ENCODE measurements at regions not wholly inside any gene's neighbourhood (a gene's known extent, or its start where the extent isn't known, plus 50 kb on each side); places are given as distances from the start of the nearest gene placed in this dataset.

- intact Hi-C loops (cut with DNase I; ENCODE audit: low total_unique reads), result no loop called here
- WGBS, 2 donors (ENCODE audit: low coverage in 1 of 2), result 75 to 79% methylated on average over 1 to 2 of the region's 2 CpGs
- H3K27me3 ChIP-seq, result no peaks in the 10 kb centered on the region
- H3K27ac ChIP-seq, result no peak overlapping the region
- no peaks in the 10 kb centered on the region for H3K36me3 ChIP-seq
- DNase-seq, result no peak
- no peak overlapping the region for H3K4me3 ChIP-seq
- TF ChIP-seq CTCF (IDR thresholded peaks at IDR 0.05) (no peak), POLR2A (IDR thresholded peaks at IDR 0.05) (no peak), EP300 (IDR thresholded peaks at IDR 0.05; ENCODE audit: low read depth) (no peak), POLR2AphosphoS5 (IDR thresholded peaks at IDR 0.05) (no peak)
- no peaks in the 10 kb centered on the region for H3K4me1 ChIP-seq
- no peaks in the 10 kb centered on the region for H3K9me3 ChIP-seq
- in situ Hi-C loops (cut with MboI; ENCODE audit: low pct_ligation_motif_present in 1 of 4, low pct_unique_long_range_greater_than_20kb in 1 of 4, low sequenced_read_pairs in 3 of 4), result no loop called here
Measured at GRCh38 chr14:85112762-85113161, 417.2 kb upstream of the FLRT2 start.

- Histone ChIP-seq H3K4me3 (no peak overlapping the region), H3K36me3 (no peaks in the 10 kb centered on the region), H3K9me3 (no peaks in the 10 kb centered on the region), H3K27me3 (no peaks in the 10 kb centered on the region), H3K4me1 (no peaks in the 10 kb centered on the region), H3K27ac (no peak overlapping the region)
- intact Hi-C loops (cut with DNase I; ENCODE audit: low total_unique reads) (no loop called here), in situ Hi-C loops (cut with MboI; ENCODE audit: low pct_ligation_motif_present in 1 of 4, low pct_unique_long_range_greater_than_20kb in 1 of 4, low sequenced_read_pairs in 3 of 4) (no loop called here)
- DNase-seq, result no peak
- TF ChIP-seq POLR2A (IDR thresholded peaks at IDR 0.05) (no peak), CTCF (IDR thresholded peaks at IDR 0.05) (no peak), POLR2AphosphoS5 (IDR thresholded peaks at IDR 0.05) (no peak), EP300 (IDR thresholded peaks at IDR 0.05; ENCODE audit: low read depth) (no peak)
- 18% methylated on average over 1 of the region's 1 CpG; no CpG with 5 or more reads in 1 of the 2 donors for WGBS, 2 donors (ENCODE audit: low coverage in 1 of 2)
Measured at GRCh38 chr14:85115921-85116320, 414.0 kb upstream of the FLRT2 start.

- Histone ChIP-seq H3K36me3 (no peaks in the 10 kb centered on the region), H3K27me3 (no peaks in the 10 kb centered on the region), H3K4me1 (no peaks in the 10 kb centered on the region), H3K4me3 (no peak overlapping the region), H3K27ac (no peak overlapping the region), H3K9me3 (no peaks in the 10 kb centered on the region)
- in situ Hi-C loops (cut with MboI; ENCODE audit: low pct_ligation_motif_present in 1 of 4, low pct_unique_long_range_greater_than_20kb in 1 of 4, low sequenced_read_pairs in 3 of 4) (no loop called here), intact Hi-C loops (cut with DNase I; ENCODE audit: low total_unique reads) (no loop called here)
- WGBS, 2 donors (ENCODE audit: low coverage in 1 of 2), result 35 to 55% methylated on average over 4 to 5 of the region's 5 CpGs
- TF ChIP-seq POLR2AphosphoS5 (IDR thresholded peaks at IDR 0.05), result no peak
- TF ChIP-seq CTCF (IDR thresholded peaks at IDR 0.05), result no peak
- TF ChIP-seq EP300 (IDR thresholded peaks at IDR 0.05; ENCODE audit: low read depth), result no peak
- TF ChIP-seq POLR2A (IDR thresholded peaks at IDR 0.05), result no peak
- DNase-seq, result no peak
Measured at GRCh38 chr14:85118274-85118673, 411.7 kb upstream of the FLRT2 start.

GRCh38 chr14:85122690-85123089 lies 407.3 kb upstream of the FLRT2 start:
- H3K27ac ChIP-seq, result no peak overlapping the region
- H3K9me3 ChIP-seq, result no peaks in the 10 kb centered on the region
- in situ Hi-C loops (cut with MboI; ENCODE audit: low pct_ligation_motif_present in 1 of 4, low pct_unique_long_range_greater_than_20kb in 1 of 4, low sequenced_read_pairs in 3 of 4) (no loop called here), intact Hi-C loops (cut with DNase I; ENCODE audit: low total_unique reads) (no loop called here)
- H3K36me3 ChIP-seq, result no peaks in the 10 kb centered on the region
- TF ChIP-seq CTCF (IDR thresholded peaks at IDR 0.05) (no peak), POLR2AphosphoS5 (IDR thresholded peaks at IDR 0.05) (no peak), POLR2A (IDR thresholded peaks at IDR 0.05) (no peak), EP300 (IDR thresholded peaks at IDR 0.05; ENCODE audit: low read depth) (no peak)
- no peak overlapping the region for H3K4me3 ChIP-seq
- no peak for DNase-seq
- H3K4me1 ChIP-seq, result no peaks in the 10 kb centered on the region
- H3K27me3 ChIP-seq, result no peaks in the 10 kb centered on the region

Data from transverse colon (tissue), 4 donors.